GM19239 (cell line): ENCODE measurements at regions not wholly inside any gene's neighbourhood (a gene's known extent, or its start where the extent isn't known, plus 50 kb on each side); places are given as distances from the start of the nearest gene placed in this dataset.

Experiments
- DNase-seq: peaks from one replicate; pipeline ENCODE4 v3.0.0; 2011; ENCODE audit warnings: low spot score; ENCODE audit not compliant: insufficient read length
- FAIRE-seq: peaks from 2 replicates; lab custom pipeline; 2011; peaks lifted over from hg19 to GRCh38; lab: Jason Lieb, UNC

DNA sequence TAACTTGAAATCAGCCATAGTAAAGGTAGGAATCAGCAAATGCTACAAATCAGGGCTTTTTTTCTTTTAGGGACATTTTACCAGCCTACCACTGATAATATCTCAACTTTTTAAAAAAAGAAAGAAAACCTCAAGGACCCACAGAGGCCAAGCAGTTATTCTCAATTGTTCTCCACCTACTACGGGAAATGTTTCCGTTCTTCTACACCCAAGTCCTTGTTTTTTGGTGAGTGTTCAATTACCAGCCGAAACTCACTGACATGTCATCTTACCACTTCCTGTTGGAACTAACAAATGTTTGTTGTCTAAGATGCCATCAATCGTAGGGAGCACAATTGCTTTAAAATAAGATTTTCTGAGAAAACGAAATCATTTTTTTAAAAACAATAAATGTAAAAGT, 50.2 kb upstream of the CDK1 start:
- FAIRE-seq, result peak; percentile 49
- DNase-seq, result no peak

DNA sequence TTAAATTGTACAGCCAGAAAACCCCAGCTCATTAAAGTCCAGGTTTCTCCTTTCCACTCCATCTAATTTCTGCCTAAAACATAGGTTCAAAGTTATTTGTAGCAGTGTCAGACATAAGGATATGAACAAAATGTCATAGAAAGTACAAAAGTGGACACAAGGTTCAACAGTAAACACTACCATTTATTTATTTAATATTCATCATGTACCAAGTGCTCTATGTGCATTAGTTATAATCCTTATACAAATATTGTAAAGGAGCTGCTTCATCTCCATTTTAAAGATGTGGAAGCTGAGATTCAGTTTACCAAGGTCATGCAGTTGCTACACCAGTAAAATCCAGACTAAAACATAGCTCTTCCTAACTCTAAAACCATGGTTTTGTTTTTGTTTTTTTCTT, 52.0 kb upstream of the CDK1 start:
- FAIRE-seq, result no peak
- no peak for DNase-seq

DNA sequence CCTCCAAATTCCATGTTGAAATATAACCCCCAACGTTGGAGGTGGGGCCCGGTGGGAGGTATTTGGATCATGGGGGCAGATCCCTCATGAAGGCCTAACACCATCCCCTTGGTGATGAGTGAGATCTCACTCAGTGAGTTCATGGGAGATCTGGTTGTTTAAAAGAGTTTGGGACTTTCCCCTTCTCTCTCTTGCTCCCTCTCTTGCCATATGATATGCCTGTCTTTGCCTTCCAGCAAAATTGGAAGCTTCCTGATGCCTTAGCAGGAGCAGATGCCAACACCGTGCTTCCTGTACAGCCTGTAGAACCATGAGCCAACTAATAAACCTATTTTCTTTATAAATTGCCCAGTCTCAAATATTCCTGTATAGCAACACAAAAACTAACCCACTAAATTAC, 55.7 kb upstream of the CDK1 start:
- DNase-seq (no peak), FAIRE-seq (no peak)

GRCh38 chr10:60719721-60720120, 58.6 kb upstream of the CDK1 start:
- no peak for DNase-seq
- no peak for FAIRE-seq

DNA sequence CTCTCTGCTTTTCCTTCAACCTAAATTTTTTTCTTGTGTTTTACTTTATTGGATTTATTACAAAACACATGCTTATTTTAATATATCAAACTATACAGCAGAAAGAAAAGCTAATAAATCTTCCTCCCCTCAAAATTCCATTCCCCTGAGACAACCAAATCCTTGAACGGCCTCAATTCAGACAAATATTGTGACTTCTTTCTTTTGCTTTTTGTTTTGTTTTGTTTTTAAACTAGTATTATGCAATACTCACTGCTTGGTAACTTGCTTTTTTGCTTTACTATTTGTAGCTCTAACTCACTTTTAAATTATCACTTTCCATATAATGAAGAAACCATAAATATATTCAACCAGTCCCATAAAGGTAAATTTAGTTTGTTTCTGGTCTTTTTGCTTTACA, 59.4 kb upstream of the CDK1 start:
- FAIRE-seq (no peak), DNase-seq (no peak)

DNA sequence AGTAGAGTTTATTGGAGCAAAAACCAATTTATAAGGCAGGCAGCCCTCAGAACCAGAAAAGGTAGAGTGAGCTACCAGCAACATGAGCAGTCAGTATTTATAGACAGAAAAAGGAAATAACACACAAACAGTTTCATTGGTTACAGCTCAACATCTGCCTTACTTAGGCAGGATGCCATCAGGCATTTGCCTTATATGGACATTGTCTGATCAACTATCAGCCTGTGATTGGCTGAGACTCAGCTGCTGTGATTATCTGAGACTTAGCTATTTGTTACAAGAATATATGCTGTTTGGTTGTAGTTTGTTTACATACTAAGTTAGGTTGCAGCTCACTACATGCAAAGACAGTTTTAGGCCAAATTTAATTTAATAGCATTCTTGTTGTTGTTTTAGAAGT, 60.4 kb upstream of the CDK1 start:
- FAIRE-seq (peak; percentile 31), DNase-seq (no peak)

GRCh38 chr10:60714233-60714632, 64.0 kb upstream of the CDK1 start:
- no peak for DNase-seq
- no peak for FAIRE-seq

- DNase-seq (no peak), FAIRE-seq (no peak)
Measured at GRCh38 chr10:60711496-60711895, 66.8 kb upstream of the CDK1 start.

- FAIRE-seq (no peak), DNase-seq (no peak)
Measured at GRCh38 chr10:60710041-60710440, 68.2 kb upstream of the CDK1 start.

DNA sequence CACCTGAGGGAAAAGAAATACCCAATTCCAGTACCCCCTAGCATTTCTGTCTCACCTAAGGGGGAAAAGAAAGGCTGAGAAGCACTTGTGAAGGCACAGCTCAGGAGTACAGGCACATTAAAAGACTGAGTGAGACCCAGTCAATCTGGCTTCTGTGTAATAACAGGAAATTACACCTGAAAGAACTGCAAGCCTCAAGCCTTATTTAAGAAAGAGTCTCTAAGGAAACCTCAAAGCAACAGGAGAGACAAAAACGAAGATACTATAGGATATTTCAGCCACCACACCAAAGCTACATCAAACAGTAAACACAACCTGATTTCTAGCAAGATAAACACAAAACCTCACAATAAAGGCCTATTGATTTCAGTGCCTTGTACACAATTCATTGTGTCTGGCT, 69.6 kb upstream of the CDK1 start:
- no peak for DNase-seq

DNA sequence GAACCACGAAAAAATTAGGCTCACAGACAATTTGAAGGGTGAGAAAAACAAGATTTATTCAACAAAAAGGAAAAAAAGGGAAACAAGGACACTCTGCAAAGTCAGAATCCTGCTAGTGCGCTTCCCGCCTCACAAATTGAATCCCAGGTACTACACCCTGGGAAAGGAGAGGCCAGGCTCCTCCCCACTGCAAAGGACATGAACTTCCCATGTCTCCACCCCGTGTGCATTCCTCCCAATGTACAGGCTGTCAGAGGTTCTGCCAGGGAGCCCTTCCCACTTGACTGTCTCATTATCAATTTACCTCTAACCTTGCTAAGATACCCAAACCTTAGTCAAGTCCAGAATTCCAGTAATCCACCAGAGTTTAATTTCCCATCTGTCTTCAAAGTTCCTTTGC, 70.4 kb upstream of the CDK1 start:
- no peak for FAIRE-seq
- DNase-seq, result no peak

More for the DNA sequence above, 69.6 kb upstream of the CDK1 start:
- FAIRE-seq, result no peak

DNA sequence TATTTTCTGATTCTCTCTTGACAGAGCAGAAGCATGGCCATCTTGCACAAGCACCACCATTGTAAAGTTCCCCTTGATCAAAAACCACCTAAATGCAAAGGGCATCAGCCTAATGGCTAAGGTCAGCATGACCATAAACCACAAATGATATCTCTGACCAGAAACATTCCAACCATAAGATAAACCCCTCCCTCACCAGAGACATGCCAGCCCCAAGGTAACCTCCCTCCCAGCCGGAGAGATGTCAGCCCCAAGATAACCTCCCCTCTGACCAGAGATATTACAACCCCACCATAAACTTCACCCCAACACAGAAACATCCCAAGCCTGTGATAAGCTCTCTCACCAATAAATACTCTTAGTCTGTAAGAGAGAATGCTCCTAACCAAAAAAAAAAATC, 72.1 kb upstream of the CDK1 start:
- no peak for FAIRE-seq
- DNase-seq, result no peak

- no peak for FAIRE-seq
- no peak for DNase-seq
Measured at GRCh38 chr10:60705376-60705775, 72.9 kb upstream of the CDK1 start.

GRCh38 chr10:60704471-60704870, 73.8 kb upstream of the CDK1 start:
- FAIRE-seq, result no peak
- no peak for DNase-seq

DNA sequence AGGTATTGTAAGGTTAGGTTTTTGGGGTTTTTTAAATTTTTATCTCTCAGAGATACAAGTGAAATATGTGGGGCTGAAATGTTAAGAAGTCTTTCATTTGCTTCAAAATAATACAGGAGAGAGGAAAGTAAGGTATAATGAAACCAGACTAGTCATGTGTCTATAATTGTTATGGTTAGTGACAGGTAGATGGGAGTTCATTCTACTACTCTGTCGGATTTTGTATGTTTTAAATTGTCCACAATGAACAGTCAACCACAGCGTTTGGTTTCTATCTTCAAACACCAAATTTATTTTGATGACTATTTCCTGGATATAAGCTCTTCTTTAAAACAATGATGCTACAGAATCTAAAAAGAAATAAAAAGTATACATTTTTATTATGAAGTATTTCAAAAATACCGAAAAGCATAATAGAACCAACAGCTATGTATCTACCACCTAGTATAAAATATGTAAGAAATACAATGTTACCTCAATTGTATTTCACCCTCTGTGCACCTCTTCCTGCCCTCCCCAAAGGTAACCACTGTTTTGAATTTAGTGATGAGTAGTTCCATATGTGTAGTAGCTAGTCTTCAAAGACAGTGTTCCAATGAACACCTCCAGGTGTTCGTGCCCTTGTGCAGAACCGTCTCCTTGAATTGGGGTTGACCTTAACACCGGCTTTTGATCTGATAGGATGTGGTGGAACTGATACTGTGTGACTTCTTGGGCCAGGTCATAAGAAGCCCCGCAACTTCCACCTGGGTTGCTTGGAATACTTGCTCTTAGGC, 74.8 kb upstream of the CDK1 start:
- no peak for FAIRE-seq

DNA sequence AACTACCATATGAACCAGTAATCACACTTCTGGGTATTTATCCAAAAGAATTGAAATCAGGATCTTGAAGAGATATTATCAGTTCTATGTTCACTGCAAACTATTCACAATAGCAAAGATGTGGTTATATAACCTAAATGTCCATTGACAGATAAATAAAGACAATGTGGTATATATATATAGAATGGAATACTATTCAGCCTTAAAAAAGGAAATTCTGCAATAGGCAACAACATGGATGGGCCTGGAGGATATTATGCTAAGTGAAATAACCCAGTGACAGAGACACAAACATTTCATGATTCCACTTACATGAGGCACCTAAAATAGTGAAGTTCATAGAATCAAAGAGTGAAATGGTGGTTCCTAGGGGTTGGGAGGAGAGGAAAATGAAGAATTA, 90.6 kb upstream of the CDK1 start:
- FAIRE-seq (no peak), DNase-seq (no peak)

More for the DNA sequence above, 74.8 kb upstream of the CDK1 start:
- no peak for DNase-seq

DNA sequence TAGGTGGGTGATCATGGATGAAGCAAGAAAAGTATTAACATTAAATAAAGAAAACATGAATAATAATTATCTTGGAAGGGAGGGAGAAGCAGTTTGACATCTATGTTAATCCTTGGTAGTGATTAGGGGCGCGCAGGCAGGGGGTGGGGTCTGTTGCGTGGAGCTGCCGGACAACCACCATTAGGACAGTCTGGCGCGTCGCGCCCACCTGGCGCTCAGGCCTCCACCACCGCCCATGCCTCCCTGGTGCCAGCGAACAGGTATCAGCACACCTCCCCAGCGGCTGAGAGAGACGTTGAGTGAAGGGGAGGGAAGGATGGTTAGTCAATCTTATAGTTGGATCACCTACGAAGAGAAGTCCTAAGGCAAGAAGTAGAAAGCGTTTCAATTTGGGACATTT, 94.2 kb upstream of the CDK1 start:
- FAIRE-seq (no peak), DNase-seq (no peak)

- FAIRE-seq (no peak), DNase-seq (no peak)
Measured at GRCh38 chr10:60681103-60681502, 97.2 kb upstream of the CDK1 start.

GRCh38 chr10:60679388-60679990, 98.8 kb upstream of the CDK1 start:
- DNase-seq (no peak), FAIRE-seq (no peak)

DNA sequence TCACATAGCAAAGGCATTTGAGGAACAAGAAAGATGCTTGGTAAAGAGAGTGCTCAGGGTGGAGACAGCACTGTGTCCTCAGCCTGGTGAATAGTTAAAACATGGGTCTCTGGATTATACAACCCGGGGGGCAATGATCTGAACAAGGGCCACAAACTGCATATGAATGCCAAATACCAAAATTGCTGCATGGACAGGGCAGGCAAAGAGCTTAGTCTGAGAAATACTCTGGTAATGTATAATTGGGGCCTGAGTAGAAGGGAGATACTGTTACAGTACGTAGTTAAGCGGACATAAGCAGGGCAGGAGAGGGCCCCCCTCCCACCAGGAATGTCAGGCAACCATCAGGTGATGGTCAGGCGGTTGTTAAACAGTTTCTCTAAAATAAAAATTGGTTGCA, 99.3 kb upstream of the CDK1 start:
- no peak for FAIRE-seq

GRCh38 chr10:60677531-60678129, 100.6 kb upstream of the CDK1 start:
- no peak for DNase-seq
- no peak for FAIRE-seq

More for the DNA sequence above, 99.3 kb upstream of the CDK1 start:
- DNase-seq, result no peak

DNA sequence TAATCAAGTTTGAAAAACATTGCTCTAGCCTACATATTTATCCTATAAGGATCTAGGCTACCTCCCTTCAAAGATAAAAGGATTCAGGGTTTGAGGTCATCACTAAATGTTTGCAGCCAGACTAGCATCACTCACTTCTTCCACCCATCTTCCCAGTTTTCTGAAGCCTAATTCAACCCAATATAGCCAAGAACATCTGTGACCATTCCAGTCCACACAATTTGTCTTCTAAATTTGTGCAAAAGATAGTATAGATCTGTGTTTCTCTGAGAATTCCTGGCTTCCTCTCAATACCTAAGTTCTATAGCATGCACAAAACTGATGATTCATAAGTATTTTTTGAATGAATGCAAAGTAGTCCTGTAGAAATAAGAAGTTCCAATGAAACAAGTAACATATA, 103.0 kb upstream of the CDK1 start:
- FAIRE-seq, result no peak
- no peak for DNase-seq
